NT2/D1 (cell line): ENCODE measurements at regions not wholly inside any gene's neighbourhood (a gene's known extent, or its start where the extent isn't known, plus 50 kb on each side); places are given as distances from the start of the nearest gene placed in this dataset.
A peak's percentile ranks its signal among the peaks of the same experiment; 100 is the strongest.

Source experiments
- DNase-seq: peaks from one replicate; pipeline ENCODE4 v3.0.0-alpha.2; 2011; ENCODE audit warnings: low read depth, low spot score
- H3K27me3 ChIP-seq: 2 replicates; pipeline ENCODE4 v1.6.0; 2011; ENCODE audit warnings: mild to moderate bottlenecking; ENCODE audit not compliant: insufficient read length, insufficient read depth
- H3K36me3 ChIP-seq: 2 replicates; pipeline ENCODE4 v1.6.1; 2011; ENCODE audit warnings: mild to moderate bottlenecking, low read length, mixed read lengths; ENCODE audit not compliant: insufficient read depth, insufficient read length
- H3K4me1 ChIP-seq: 2 replicates; pipeline ENCODE4 v1.5.1; 2011; ENCODE audit not compliant: insufficient read depth, insufficient read length
- H3K4me3 ChIP-seq: 2 replicates; pipeline ENCODE4 v1.5.1; 2011; ENCODE audit warnings: low read depth; ENCODE audit not compliant: insufficient read length
- H3K9ac ChIP-seq: 2 replicates; pipeline ENCODE4 v1.6.0; 2011; ENCODE audit warnings: low read depth; ENCODE audit not compliant: insufficient read length
- H3K9me3 ChIP-seq: 2 replicates; pipeline ENCODE4 v1.5.1; 2011; ENCODE audit warnings: mild to moderate bottlenecking, low read length; ENCODE audit not compliant: insufficient read depth
- SUZ12 ChIP-seq: IDR thresholded peaks from 2 replicates; pipeline ENCODE4 v1.6.1; 2011; ENCODE audit not compliant: insufficient read length, insufficient read depth; ENCODE audit errors: extremely low read depth
- YY1 ChIP-seq: IDR thresholded peaks from 2 replicates; pipeline ENCODE4 v1.6.1; 2011; ENCODE audit not compliant: insufficient read length, insufficient read depth
- ZNF274 ChIP-seq: IDR thresholded peaks from 2 replicates; pipeline ENCODE4 v1.6.1; 2011; ENCODE audit warnings: mild to moderate bottlenecking, low read depth, low read length

DNA sequence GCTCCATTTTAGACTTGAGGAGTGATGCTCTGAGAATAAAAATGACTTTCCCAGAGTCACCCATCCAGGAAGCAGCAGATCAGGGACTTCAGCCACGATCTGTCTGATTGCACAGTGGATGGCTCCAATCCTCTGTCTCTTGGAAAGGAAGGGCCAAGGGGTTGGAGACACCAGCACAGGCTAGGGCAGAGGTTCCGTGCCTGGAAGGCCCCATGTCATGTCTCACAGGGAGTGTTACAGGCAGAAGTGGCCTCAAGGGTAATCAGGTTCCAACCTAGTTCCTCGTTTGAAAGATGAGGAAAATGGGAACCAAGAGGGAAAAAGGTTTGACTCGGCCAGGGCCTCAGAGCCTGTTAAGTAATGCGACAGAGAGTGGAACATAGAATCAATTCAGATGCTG, 160.0 kb downstream of the EFNB1 start:
- no peak for TF ChIP-seq YY1
- no peak for TF ChIP-seq ZNF274
- TF ChIP-seq SUZ12: no peak
- Histone ChIP-seq H3K27me3 (peaks cover 3% of the 10 kb centered on the region), H3K4me1 (peaks cover 15% of the 10 kb centered on the region), H3K9ac (no peak overlapping the region), H3K4me3 (no peak overlapping the region), H3K9me3 (no peaks in the 10 kb centered on the region), H3K36me3 (no peaks in the 10 kb centered on the region)
- no peak for DNase-seq

DNA sequence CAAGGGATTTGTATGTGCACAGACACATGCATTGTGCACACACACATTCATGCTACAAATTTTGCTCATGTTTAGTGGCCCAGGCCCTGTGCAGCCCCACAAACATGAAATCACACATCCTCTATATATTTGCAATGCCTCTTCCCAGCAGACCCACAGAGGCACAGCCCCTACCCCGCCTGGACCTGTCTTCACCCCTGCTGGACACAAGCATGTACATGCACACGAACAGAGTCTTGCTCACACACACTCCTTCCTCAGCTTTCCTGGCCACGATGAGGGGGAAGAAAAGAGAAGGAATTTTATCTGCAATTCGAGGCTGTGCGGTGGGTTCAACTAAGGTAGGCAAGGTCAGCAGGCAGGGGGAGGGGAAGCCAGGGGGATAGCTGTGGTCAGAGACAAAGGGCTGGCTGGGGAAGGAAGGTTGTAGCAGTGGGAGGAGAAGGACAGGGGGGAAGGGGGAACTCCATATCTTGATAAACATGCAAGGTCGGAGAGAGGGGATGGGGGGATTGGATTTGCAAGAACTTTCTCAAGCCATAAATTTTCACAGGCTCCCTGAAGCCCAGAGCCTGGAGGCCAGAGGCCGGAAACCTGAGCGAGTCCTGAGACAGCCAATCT, 156.4 kb downstream of the EFNB1 start:
- Histone ChIP-seq H3K4me1 (peaks cover 9% of the 10 kb centered on the region), H3K36me3 (no peaks in the 10 kb centered on the region), H3K27me3 (no peaks in the 10 kb centered on the region), H3K9ac (no peak overlapping the region), H3K4me3 (no peak overlapping the region), H3K9me3 (no peaks in the 10 kb centered on the region)
- TF ChIP-seq SUZ12 (no peak), YY1 (no peak), ZNF274 (no peak)
- DNase-seq: peak; percentile 27

DNA sequence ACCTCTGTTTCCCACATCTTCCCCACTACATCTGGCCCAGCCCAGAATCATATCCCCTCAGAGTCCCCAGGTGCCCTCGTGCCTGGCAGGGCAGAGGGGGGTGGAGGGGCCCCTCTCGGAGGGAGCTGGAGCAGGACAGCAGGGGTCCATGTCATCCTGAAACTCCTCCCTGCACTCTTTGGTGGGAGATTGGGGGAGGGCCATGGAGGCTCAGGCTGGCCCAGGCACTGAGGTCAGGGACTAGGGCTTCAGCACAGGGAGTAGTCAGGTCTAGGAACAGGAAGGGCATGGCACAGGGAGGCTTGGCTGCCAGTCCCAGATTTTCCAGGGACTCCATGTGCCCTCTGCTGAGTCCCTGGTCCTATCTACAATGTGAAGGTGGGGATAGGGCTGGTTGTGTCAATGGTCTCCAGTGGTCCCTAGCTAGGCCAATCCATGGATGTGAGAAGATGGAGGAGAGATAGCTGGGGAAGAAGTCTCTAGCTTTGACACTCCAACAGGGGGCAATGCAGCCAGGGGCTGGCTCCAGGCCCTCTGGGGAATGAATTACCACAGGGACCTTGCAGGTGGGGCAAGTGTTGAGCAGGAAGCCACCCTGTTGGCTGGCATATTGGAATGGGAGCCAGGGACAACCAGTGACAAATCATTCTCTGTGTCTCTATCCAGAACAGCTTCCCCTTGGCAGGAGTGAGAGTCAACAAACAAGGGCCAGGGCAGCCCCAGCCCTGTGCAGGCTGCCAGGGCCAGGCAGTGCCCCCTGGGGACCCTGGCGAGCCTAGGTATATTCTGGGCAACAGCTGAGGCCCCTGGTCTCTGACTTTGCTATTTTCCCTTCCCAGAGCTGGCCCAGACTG, 154.4 kb downstream of the EFNB1 start:
- DNase-seq: no peak
- no peaks in the 10 kb centered on the region for H3K36me3 ChIP-seq
- H3K27me3 ChIP-seq: no peaks in the 10 kb centered on the region
- peaks cover 4% of the 10 kb centered on the region for H3K4me1 ChIP-seq
- H3K4me3 ChIP-seq: no peak overlapping the region
- no peak for TF ChIP-seq YY1
- no peak for TF ChIP-seq ZNF274
- TF ChIP-seq SUZ12: no peak
- H3K9ac ChIP-seq: no peak overlapping the region
- no peaks in the 10 kb centered on the region for H3K9me3 ChIP-seq

DNA sequence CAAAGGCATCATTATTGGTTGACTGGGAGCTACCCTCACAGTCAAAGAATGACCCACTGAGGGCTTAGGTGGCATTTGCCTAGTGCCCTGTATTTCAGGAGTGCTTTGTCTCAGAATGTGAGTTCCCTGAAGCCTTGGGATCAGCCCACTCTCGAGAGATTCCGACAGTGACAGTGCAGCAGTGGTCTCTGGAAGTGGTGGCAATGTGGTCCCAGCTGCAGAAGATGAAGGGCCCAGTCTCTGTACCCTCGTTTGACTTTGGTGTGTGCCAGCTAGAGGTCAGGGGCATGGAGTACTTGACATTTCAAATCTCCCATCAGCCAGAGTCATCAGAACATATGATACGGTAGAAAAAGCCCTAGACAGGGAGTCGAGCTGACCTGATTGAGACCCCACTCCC, 153.7 kb downstream of the EFNB1 start:
- DNase-seq: no peak
- no peaks in the 10 kb centered on the region for H3K36me3 ChIP-seq
- H3K4me1 ChIP-seq: peaks cover 4% of the 10 kb centered on the region
- no peak overlapping the region for H3K4me3 ChIP-seq
- H3K27me3 ChIP-seq: no peaks in the 10 kb centered on the region
- H3K9ac ChIP-seq: no peak overlapping the region
- H3K9me3 ChIP-seq: no peaks in the 10 kb centered on the region
- TF ChIP-seq YY1 (no peak), ZNF274 (no peak), SUZ12 (no peak)

DNA sequence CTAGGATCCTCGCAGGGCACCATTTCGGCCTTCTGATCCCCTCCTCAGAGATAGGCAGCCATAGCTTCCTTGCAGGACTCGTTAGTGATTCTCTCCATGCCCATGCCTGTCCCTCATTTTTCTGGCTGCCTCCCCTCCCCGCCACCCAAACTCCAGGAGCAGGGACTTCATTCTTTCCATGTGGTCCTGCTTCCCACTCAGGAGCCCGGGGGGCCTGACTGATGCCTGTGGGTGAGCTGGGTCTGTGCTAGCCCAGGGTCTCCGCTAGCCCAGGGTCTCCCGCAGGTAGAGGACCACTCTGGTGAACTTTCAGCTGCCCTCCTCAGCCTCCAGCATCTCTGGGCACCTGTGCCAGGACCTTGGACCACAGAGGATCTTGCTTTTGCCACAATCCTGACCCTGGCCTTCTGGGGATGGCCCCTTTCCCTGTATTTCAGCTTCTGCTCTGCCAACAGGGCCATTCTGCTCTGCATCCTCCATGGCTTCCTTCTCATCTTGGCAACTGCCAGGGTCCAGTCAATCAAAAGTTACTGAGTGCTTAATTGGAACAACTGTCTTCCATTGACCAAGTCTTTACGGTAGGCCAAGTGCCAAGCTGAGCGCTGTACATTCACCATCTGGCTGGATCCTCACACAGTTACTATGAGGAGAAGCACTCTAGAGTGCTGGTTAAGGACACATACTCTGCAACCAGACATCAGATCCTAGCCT, 152.2 kb downstream of the EFNB1 start:
- H3K27me3 ChIP-seq: no peaks in the 10 kb centered on the region
- no peak overlapping the region for H3K9ac ChIP-seq
- no peaks in the 10 kb centered on the region for H3K36me3 ChIP-seq
- TF ChIP-seq ZNF274 (no peak), YY1 (no peak), SUZ12 (no peak)
- peaks cover 4% of the 10 kb centered on the region for H3K4me1 ChIP-seq
- DNase-seq: no peak
- H3K9me3 ChIP-seq: 0 out of 2 replicates have a peak, but pooled peaks cover 3% of the 10 kb centered on the region
- H3K4me3 ChIP-seq: no peak overlapping the region

DNA sequence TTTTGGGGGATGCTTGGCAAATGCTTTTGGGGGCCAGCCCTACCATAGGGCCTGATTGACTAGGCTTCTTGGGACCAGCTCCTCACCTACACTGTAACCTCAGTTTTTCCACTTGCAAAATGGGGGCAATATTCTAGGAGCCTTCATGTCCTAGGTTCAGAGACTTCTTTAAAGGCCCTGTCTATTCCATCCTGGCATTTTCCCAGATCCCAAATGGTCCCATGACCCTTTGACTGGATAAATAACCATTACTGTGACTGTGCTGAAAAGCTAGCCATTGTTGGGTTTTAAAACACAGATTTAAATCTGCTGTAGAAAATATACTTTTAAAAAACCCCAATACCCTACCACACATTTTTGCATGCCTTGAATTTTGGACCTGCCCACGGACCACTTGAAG, 149.8 kb downstream of the EFNB1 start:
- H3K36me3 ChIP-seq: no peaks in the 10 kb centered on the region
- TF ChIP-seq SUZ12: no peak
- H3K27me3 ChIP-seq: no peaks in the 10 kb centered on the region
- no peak overlapping the region for H3K9ac ChIP-seq
- no peak for DNase-seq
- peaks cover 16% of the 10 kb centered on the region for H3K9me3 ChIP-seq
- H3K4me1 ChIP-seq: no peaks in the 10 kb centered on the region
- H3K4me3 ChIP-seq: no peak overlapping the region

DNA sequence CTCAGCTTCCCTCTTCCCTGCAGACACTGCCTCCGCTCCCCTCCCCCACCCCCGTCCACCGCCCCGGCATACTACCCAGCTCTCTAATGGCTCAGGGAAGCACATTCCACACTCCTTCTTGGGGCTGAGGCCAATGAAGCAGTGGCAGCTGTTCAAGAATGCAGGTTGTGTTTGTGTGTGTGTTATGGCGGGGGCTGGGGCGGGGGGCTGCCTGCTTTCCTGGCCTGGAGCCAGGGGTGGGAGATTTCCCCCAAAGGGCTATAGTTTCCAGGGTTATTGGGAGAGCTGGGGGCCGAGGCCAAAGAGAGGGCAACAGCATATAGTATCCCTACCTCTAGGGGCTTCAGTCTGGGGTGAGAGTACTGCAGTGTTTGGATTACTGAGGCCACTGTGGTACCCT, 149.4 kb downstream of the EFNB1 start:
- H3K27me3 ChIP-seq: no peaks in the 10 kb centered on the region
- peak; percentile 30 for DNase-seq
- TF ChIP-seq SUZ12 (no peak), ZNF274 (no peak), YY1 (no peak)

More for the DNA sequence above, 149.4 kb downstream of the EFNB1 start:
- H3K4me1 ChIP-seq: no peaks in the 10 kb centered on the region
- no peak overlapping the region for H3K9ac ChIP-seq
- peaks cover 20% of the 10 kb centered on the region for H3K9me3 ChIP-seq
- H3K4me3 ChIP-seq: no peak overlapping the region
- no peaks in the 10 kb centered on the region for H3K36me3 ChIP-seq
